HepG2 (cell line): ENCODE measurements at regions not wholly inside any gene's neighbourhood (a gene's known extent, or its start where the extent isn't known, plus 50 kb on each side); places are given as distances from the start of the nearest gene placed in this dataset.

Experiments used
- ATAC-seq: fragments of 200-7000 bp; cut with Tn5 transposase; 3 replicates; pipeline ENCODE4 v1.9.1; 2020; ENCODE audit warnings: mild to moderate bottlenecking, moderate library complexity
- BruUV-seq: library from RNA; stranded (reverse); fragments of 400-500 nt; replicated peaks from 2 replicates; lab custom pipeline; 2021; lab: Mats Ljungman, UMichigan
- CTCF ChIA-PET: fragments of 300-600 bp; formaldehyde crosslinking; extraction: SDS; loops from one replicate; lab custom pipeline; 2021; ENCODE audit warnings: low total read pairs, inconsistent platforms, low intra/inter-chr PET ratio; lab: Yijun Ruan, JAX
- POLR2A ChIA-PET: fragments of 350-600 bp; sonication (Branson Sonifier 250); formaldehyde crosslinking; loops from one replicate; lab custom pipeline; 2020; ENCODE audit warnings: antibody characterized with exemption, inconsistent platforms; lab: Yijun Ruan, JAX
- DNase-seq: peaks from one replicate; pipeline ENCODE4 v3.0.0-alpha.2; 2015; ENCODE audit warnings: low spot score
- FAIRE-seq: peaks from 3 replicates; lab custom pipeline; 2011; peaks lifted over from hg19 to GRCh38; lab: Jason Lieb, UNC
- H2AFZ ChIP-seq: one replicate; pipeline ENCODE4 v1.6.1; 2011; ENCODE audit warnings: low read length, inconsistent platforms
- H3K27ac ChIP-seq: fragments of 300-600 bp; 3 replicates; pipeline ENCODE4 v1.8.0; 2011; ENCODE audit warnings: mixed run types, mild to moderate bottlenecking, mixed read lengths, low read length, inconsistent platforms; ENCODE audit not compliant: insufficient read depth; ENCODE audit errors: extremely low read length
- H3K27me3 ChIP-seq, 2 experiments: fragments of 200-600 bp in 1 of 2; 2 replicates in 1 of 2; 3 replicates in 1 of 2; pipeline versions ENCODE4 v1.6.0 to v1.8.0; 2011; ENCODE audit warnings: low read length in 2 of 2, mild to moderate bottlenecking in 2 of 2, moderate library complexity in 2 of 2, inconsistent platforms in 1 of 2; ENCODE audit not compliant: insufficient read depth in 2 of 2, control insufficient read depth in 1 of 2
- H3K36me3 ChIP-seq, 2 experiments: fragments of 200-600 bp in 1 of 2; replicated peaks in 1 of 2; 2 replicates in 1 of 2; 3 replicates in 1 of 2; pipeline versions ENCODE4 v1.5.1 to v1.8.0; 2011; ENCODE audit warnings: low read length in 2 of 2, inconsistent platforms in 1 of 2; ENCODE audit not compliant: insufficient read depth in 2 of 2, control insufficient read depth in 1 of 2
- H3K4me1 ChIP-seq: 2 replicates; pipeline ENCODE4 v1.5.1; 2012; ENCODE audit warnings: low read length, inconsistent platforms; ENCODE audit not compliant: insufficient read depth
- H3K4me2 ChIP-seq: 2 replicates; pipeline ENCODE4 v1.6.0; 2011; ENCODE audit warnings: low read depth, low read length, inconsistent platforms
- H3K4me3 ChIP-seq, 3 experiments: fragments of 200-600 bp in 1 of 3; sonication (generic), shearing (Covaris generic) in 1 of 3; replicated peaks in 1 of 3; 2 replicates each; pipeline ENCODE4 v1.5.1; 2011 to 2016; ENCODE audit warnings: low read length in 3 of 3, inconsistent platforms in 2 of 3, low read depth in 2 of 3, mild to moderate bottlenecking in 2 of 3, control low read depth in 1 of 3, mixed read lengths in 1 of 3; ENCODE audit not compliant: insufficient read depth in 1 of 3
- H3K79me2 ChIP-seq: one replicate; pipeline ENCODE4 v1.6.1; 2011; ENCODE audit warnings: low read length, inconsistent platforms; ENCODE audit not compliant: insufficient read depth
- H3K9ac ChIP-seq: 2 replicates; pipeline ENCODE4 v1.6.0; 2011; ENCODE audit warnings: mild to moderate bottlenecking, low read depth, low read length, inconsistent platforms; ENCODE audit not compliant: insufficient read depth
- H3K9me3 ChIP-seq: 2 replicates; pipeline ENCODE4 v1.5.1; 2012; ENCODE audit warnings: mild to moderate bottlenecking, low read length
- H4K20me1 ChIP-seq: 2 replicates; pipeline ENCODE4 v1.6.0; 2011; ENCODE audit warnings: inconsistent platforms, mild to moderate bottlenecking, low read length, moderate library complexity; ENCODE audit not compliant: insufficient read depth
- REL ChIP-seq: sonication (generic); formaldehyde crosslinking; conservative IDR thresholded peaks from 2 replicates; pipeline ENCODE4 v1.8.0; 2022; ENCODE audit warnings: mild to moderate bottlenecking, missing genetic modification reagents, moderate library complexity
- SRSF4 ChIP-seq: fragments of 200-400 bp; formaldehyde crosslinking; IDR thresholded peaks from one replicate; pipeline ENCODE4 v1.6.1; 2018; ENCODE audit warnings: mild to moderate bottlenecking, low read depth, low read length, moderate library complexity; ENCODE audit not compliant: poor library complexity, severe bottlenecking
- SYNCRIP ChIP-seq: fragments of 200-400 bp; formaldehyde crosslinking; IDR thresholded peaks from 2 replicates; pipeline ENCODE4 v1.6.1; 2018; ENCODE audit warnings: mild to moderate bottlenecking, low read depth, low read length; ENCODE audit not compliant: insufficient read depth
- ZNF329 ChIP-seq: sonication (generic); formaldehyde crosslinking; IDR thresholded peaks from 2 replicates; pipeline ENCODE4 v1.9.0; 2021; ENCODE audit warnings: low read depth, mild to moderate bottlenecking, missing genetic modification reagents
- ZNF564 ChIP-seq: sonication (generic); formaldehyde crosslinking; IDR thresholded peaks from 2 replicates; pipeline ENCODE4 v1.8.1; 2023; ENCODE audit warnings: mild to moderate bottlenecking, missing genetic modification reagents
- ZNF572 ChIP-seq: sonication (generic); formaldehyde crosslinking; IDR thresholded peaks from 2 replicates; pipeline ENCODE4 v1.5.1; 2020; ENCODE audit warnings: mild to moderate bottlenecking, missing genetic modification reagents
- WGBS: methylation state at CpG from one replicate; pipeline ENCODE4 v1.1.6; 2017; ENCODE audit warnings: low lambda C conversion rate; 5-methylcytosine and 5-hydroxymethylcytosine counted together
- in situ Hi-C: cut with HindIII; loops from 2 replicates; pipeline ENCODE4 v1.10.0; 2017; ENCODE audit warnings: low pct_unique_long_range_greater_than_20kb; ENCODE audit not compliant: extremely low pct_ligation_motif_present
- intact Hi-C: fragments of 100-400 bp; cut with micrococcal nuclease; formaldehyde crosslinking; loops from one replicate; pipeline ENCODE4 v1.10.0; 2022; ENCODE audit not compliant: unreplicated experiment
- TF ChIP-seq, protein P1 (sequence below): sonication (generic); formaldehyde crosslinking; IDR thresholded peaks from 2 replicates; pipeline ENCODE4 v1.4.0; 2020; ENCODE audit warnings: missing genetic modification reagents
- TF ChIP-seq, protein P2 (sequence below): IDR thresholded peaks from 2 replicates; pipeline ENCODE4 v1.6.1; 2016
- TF ChIP-seq, protein P3 (sequence below), 2 experiments: fragments of 450-650 bp in 1 of 2; sonication (generic) in 1 of 2; formaldehyde crosslinking in 1 of 2; IDR thresholded peaks; 2 replicates each; pipeline versions ENCODE4 v1.6.1 to v1.8.0; 2016 to 2022; ENCODE audit warnings: antibody characterized with exemption in 1 of 2, mild to moderate bottlenecking in 1 of 2, missing genetic modification reagents in 1 of 2
- TF ChIP-seq, protein P4 (sequence below): sonication (generic); formaldehyde crosslinking; conservative IDR thresholded peaks from 2 replicates; pipeline ENCODE4 v1.8.0; 2022; ENCODE audit warnings: mild to moderate bottlenecking, moderate library complexity, missing genetic modification reagents

DNA sequence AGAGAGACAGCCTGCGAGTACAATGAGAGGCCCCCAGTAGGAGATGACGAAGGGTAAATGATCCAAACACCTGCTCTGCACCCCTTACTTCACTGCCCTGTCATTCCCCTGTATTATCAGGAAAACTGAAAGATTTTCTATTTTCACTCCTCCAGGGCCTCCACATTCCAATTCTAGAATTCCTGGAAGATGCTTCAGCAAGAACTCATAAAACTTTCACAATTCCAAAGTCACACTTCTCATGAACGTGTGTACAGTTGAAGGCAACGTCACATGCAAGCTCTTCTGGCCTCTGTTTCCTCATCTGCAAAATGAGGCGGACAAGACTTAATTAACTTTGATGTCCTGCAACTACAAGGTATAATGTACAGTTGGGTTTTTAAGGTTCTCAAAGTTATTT lies 62.8 kb upstream of the SPATA12 start:
- POLR2A ChIA-PET, result no interaction called here
- 93% methylated on average over 5 of the region's 5 CpGs for WGBS

More for the DNA sequence above, 62.8 kb upstream of the SPATA12 start:
- Histone ChIP-seq H3K9ac (no peak overlapping the region), H3K9me3 (no peaks in the 10 kb centered on the region), H3K79me2 (no peaks in the 10 kb centered on the region), H3K27ac (no peak overlapping the region), H3K4me2 (no peak overlapping the region), H3K27me3 (no peaks in the 10 kb centered on the region), H3K4me1 (peaks cover 30% of the 10 kb centered on the region), H2AFZ (no peak overlapping the region), H4K20me1 (no peaks in the 10 kb centered on the region), H3K36me3 (no peaks in the 10 kb centered on the region), H3K4me3 (no peak overlapping the region)
- FAIRE-seq, result no peak
- intact Hi-C loops, result no loop called here
- in situ Hi-C loops, result loop anchor here (10.0 kb wide), 2 partner anchors 87 to 227 kb away; partner anchors contain the start of gene APPL1
- TF ChIP-seq, protein P1, sequence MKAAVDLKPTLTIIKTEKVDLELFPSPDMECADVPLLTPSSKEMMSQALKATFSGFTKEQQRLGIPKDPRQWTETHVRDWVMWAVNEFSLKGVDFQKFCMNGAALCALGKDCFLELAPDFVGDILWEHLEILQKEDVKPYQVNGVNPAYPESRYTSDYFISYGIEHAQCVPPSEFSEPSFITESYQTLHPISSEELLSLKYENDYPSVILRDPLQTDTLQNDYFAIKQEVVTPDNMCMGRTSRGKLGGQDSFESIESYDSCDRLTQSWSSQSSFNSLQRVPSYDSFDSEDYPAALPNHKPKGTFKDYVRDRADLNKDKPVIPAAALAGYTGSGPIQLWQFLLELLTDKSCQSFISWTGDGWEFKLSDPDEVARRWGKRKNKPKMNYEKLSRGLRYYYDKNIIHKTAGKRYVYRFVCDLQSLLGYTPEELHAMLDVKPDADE (CRISPR knock-in tag), result no peak
- TF ChIP-seq, protein P2, sequence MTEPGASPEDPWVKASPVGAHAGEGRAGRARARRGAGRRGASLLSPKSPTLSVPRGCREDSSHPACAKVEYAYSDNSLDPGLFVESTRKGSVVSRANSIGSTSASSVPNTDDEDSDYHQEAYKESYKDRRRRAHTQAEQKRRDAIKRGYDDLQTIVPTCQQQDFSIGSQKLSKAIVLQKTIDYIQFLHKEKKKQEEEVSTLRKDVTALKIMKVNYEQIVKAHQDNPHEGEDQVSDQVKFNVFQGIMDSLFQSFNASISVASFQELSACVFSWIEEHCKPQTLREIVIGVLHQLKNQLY (CRISPR knock-in tag), result no peak
- TF ChIP-seq SYNCRIP (no peak), ZNF572 (no peak), REL (CRISPR knock-in tag) (no peak), ZNF564 (CRISPR knock-in tag) (no peak), ZNF329 (CRISPR knock-in tag) (no peak), SRSF4 (no peak)
- TF ChIP-seq, protein P3, sequence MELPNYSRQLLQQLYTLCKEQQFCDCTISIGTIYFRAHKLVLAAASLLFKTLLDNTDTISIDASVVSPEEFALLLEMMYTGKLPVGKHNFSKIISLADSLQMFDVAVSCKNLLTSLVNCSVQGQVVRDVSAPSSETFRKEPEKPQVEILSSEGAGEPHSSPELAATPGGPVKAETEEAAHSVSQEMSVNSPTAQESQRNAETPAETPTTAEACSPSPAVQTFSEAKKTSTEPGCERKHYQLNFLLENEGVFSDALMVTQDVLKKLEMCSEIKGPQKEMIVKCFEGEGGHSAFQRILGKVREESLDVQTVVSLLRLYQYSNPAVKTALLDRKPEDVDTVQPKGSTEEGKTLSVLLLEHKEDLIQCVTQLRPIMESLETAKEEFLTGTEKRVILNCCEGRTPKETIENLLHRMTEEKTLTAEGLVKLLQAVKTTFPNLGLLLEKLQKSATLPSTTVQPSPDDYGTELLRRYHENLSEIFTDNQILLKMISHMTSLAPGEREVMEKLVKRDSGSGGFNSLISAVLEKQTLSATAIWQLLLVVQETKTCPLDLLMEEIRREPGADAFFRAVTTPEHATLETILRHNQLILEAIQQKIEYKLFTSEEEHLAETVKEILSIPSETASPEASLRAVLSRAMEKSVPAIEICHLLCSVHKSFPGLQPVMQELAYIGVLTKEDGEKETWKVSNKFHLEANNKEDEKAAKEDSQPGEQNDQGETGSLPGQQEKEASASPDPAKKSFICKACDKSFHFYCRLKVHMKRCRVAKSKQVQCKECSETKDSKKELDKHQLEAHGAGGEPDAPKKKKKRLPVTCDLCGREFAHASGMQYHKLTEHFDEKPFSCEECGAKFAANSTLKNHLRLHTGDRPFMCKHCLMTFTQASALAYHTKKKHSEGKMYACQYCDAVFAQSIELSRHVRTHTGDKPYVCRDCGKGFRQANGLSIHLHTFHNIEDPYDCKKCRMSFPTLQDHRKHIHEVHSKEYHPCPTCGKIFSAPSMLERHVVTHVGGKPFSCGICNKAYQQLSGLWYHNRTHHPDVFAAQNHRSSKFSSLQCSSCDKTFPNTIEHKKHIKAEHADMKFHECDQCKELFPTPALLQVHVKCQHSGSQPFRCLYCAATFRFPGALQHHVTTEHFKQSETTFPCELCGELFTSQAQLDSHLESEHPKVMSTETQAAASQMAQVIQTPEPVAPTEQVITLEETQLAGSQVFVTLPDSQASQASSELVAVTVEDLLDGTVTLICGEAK (IDR thresholded peaks at IDR 0.05), result no peak
- TF ChIP-seq, protein P3 (CRISPR knock-in tag; IDR thresholded peaks at IDR 0.05), result no peak
- TF ChIP-seq, protein P4, sequence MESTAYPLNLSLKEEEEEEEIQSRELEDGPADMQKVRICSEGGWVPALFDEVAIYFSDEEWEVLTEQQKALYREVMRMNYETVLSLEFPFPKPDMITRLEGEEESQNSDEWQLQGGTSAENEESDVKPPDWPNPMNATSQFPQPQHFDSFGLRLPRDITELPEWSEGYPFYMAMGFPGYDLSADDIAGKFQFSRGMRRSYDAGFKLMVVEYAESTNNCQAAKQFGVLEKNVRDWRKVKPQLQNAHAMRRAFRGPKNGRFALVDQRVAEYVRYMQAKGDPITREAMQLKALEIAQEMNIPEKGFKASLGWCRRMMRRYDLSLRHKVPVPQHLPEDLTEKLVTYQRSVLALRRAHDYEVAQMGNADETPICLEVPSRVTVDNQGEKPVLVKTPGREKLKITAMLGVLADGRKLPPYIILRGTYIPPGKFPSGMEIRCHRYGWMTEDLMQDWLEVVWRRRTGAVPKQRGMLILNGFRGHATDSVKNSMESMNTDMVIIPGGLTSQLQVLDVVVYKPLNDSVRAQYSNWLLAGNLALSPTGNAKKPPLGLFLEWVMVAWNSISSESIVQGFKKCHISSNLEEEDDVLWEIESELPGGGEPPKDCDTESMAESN, result no peak
- no peak for ATAC-seq
- CTCF ChIA-PET, result no interaction called here
- no peak for DNase-seq
- BruUV-seq, result no TSS peak
